Activated CD4-positive, alpha-beta T cell treated with anti-CD3 and anti-CD28 coated beads for 24 hours (primary cell): ENCODE measurements at regions not wholly inside any gene's neighbourhood (a gene's known extent, or its start where the extent isn't known, plus 50 kb on each side); places are given as distances from the start of the nearest gene placed in this dataset.
"Not testable (repeated sequence)": the region's sequence is repeated elsewhere in the genome, so short reads cannot be mapped to it uniquely, and the experiment has no call there.

Experiments used
- DNase-seq, 2 donors: peaks; one replicate each; pipeline ENCODE4 v3.0.0-alpha.2; 2020; ENCODE audit warnings: low read depth in 2 of 2

- DNase-seq = no peak
Observed at GRCh38 chr18:4765401-4765800, 310.3 kb upstream of the DLGAP1 start.

GRCh38 chr18:4762330-4762729 is 307.2 kb upstream of the DLGAP1 start:
- DNase-seq = no peak

- DNase-seq = no peak
Observed at GRCh38 chr18:4758980-4759379, 303.9 kb upstream of the DLGAP1 start.

GRCh38 chr18:4755848-4756247 is 300.7 kb upstream of the DLGAP1 start:
- DNase-seq = no peak

GRCh38 chr18:4753151-4753550 is 298.0 kb upstream of the DLGAP1 start:
- not testable (repeated sequence) for DNase-seq

- no peak for DNase-seq
Observed at GRCh38 chr18:4751523-4751922, 296.4 kb upstream of the DLGAP1 start.

- DNase-seq = no peak
Observed at GRCh38 chr18:4750393-4751346, 295.6 kb upstream of the DLGAP1 start.

GRCh38 chr18:4748975-4749374 is 293.9 kb upstream of the DLGAP1 start:
- DNase-seq = no peak

- no peak for DNase-seq
Observed at GRCh38 chr18:4734903-4735302, 279.8 kb upstream of the DLGAP1 start.

- no peak for DNase-seq
Observed at GRCh38 chr18:4734021-4734420, 278.9 kb upstream of the DLGAP1 start.

- DNase-seq = no peak
Observed at GRCh38 chr18:4721545-4721944, 266.4 kb upstream of the DLGAP1 start.

- DNase-seq = no peak
Observed at GRCh38 chr18:4720518-4720917, 265.4 kb upstream of the DLGAP1 start.

GRCh38 chr18:4705894-4706293 is 250.8 kb upstream of the DLGAP1 start:
- no peak for DNase-seq

- no peak for DNase-seq
Observed at GRCh38 chr18:4704781-4705180, 249.7 kb upstream of the DLGAP1 start.

- no peak for DNase-seq
Observed at GRCh38 chr18:4691836-4692235, 236.7 kb upstream of the DLGAP1 start.

GRCh38 chr18:4678685-4679084 is 223.6 kb upstream of the DLGAP1 start:
- not testable (repeated sequence) for DNase-seq

- no peak for DNase-seq
Observed at GRCh38 chr18:4677006-4677405, 221.9 kb upstream of the DLGAP1 start.

GRCh38 chr18:4672162-4672561 is 217.1 kb upstream of the DLGAP1 start:
- DNase-seq = no peak

GRCh38 chr18:4658804-4659203 is 203.7 kb upstream of the DLGAP1 start:
- DNase-seq = no peak

- DNase-seq = no peak
Observed at GRCh38 chr18:4653418-4653817, 198.3 kb upstream of the DLGAP1 start.

GRCh38 chr18:4641771-4642368 is 186.8 kb upstream of the DLGAP1 start:
- no peak for DNase-seq

- DNase-seq = no peak
Observed at GRCh38 chr18:4640349-4641012, 185.4 kb upstream of the DLGAP1 start.
